HG03558 (cell line): ENCODE measurements at regions not wholly inside any gene's neighbourhood (a gene's known extent, or its start where the extent isn't known, plus 50 kb on each side); places are given as distances from the start of the nearest gene placed in this dataset.
"Not testable (repeated sequence)": the region's sequence is repeated elsewhere in the genome, so short reads cannot be mapped to it uniquely, and the experiment has no call there.

Experiments
- ATAC-seq: cut with Tn5 transposase; IDR thresholded peaks from one replicate; pipeline ENCODE4 v1.9.1; 2021; ENCODE audit warnings: moderate number of reproducible peaks; ENCODE audit not compliant: unreplicated experiment; ENCODE audit errors: extremely low read depth

DNA sequence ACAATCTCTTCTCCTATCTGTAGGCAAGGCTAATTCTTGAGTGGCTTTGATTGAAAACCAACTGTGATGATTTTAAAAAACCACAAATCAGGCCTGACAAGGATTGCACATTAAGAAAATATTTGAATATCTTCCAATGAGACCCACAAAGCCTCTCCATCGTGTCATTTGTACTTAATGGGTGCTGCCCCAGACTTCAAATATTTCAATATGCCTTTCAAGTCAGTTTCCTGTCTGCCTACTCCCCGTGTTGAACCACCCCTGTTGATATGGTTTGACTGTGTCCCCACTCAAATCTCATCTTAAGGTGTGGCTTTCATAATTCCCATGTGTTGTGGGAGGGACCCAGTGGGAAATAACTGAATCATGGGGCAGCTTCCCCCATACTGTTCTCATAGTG is 159.7 kb upstream of the EGLN3 start:
- ATAC-seq, result no peak

DNA sequence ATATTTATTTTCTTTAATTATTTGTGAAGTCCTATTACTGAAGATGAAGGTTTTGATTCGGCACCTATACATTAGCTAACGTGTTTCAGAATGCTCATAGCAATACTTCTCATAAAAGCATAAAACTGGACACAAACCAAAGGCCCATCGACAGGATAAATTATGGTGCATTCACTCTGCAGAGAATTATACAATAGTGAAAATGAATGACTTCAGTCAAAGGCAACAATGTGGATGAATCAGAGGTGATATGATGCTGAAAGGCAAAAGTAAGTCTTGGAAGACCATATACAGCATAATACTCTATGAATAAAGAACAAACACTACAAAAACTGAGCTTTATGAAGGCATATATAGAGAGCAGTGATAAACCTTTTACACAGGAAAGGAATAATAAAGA is 156.6 kb upstream of the EGLN3 start:
- ATAC-seq, result no peak

DNA sequence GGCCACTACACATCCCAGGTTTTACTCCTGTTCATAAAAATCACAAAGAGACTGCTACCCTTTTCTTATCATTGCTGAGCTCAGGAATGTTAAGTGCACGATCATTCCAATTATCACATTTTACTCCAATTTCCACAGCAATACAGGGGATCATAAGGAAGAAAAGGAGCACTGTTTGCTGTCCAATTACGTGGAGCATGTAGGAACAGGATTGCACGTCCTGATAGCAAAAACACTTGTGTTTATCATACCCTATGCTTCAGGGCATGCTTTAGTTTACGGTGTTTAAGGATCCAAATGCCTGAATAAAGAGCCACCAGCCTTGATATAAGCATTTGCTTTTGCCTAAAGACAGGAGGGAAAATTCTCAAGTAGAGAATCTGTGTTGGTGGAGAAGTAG is 155.4 kb upstream of the EGLN3 start:
- no peak for ATAC-seq

DNA sequence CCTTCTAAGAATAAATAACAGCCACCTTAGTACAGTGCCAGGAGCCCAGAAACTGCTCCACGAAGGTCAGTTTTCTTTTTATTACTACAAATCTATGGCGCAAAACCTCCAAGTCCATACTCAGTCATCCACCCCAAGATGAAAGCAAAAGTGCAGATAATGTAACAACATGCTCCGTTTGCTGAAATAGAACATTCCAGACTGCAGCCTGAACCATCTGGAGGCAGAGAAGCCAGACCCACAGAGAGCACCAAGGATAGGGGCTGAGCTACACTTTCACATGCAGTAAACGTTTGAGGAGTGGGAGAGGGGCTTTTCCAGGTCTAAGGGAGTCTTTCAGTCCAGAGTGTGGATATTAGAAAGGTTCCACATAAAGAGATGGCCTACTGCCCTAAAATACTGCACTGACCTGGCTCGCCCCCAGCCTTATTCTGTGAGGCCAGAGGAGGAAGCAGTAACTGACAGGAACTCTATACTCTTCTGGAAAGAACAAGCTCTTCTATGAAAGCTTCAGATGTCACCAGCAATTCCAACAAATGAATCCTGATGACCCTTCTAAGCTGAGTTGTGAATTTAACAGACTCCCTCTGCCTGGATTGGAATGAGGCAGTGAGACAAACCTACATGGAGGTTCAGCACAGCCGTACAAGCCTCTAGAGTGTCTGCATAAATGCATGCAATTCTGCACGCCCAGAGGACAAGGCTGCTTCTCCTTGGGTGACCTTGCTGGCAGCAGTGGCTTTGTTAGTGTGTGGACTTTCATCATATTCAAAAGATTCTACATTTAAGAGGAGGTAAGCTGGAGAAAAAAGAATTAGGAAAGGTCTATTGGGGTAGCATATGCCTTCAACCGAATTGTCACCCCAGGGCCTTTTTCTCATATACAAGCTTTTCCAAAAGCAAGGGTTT is 153.9 kb upstream of the EGLN3 start:
- no peak for ATAC-seq

DNA sequence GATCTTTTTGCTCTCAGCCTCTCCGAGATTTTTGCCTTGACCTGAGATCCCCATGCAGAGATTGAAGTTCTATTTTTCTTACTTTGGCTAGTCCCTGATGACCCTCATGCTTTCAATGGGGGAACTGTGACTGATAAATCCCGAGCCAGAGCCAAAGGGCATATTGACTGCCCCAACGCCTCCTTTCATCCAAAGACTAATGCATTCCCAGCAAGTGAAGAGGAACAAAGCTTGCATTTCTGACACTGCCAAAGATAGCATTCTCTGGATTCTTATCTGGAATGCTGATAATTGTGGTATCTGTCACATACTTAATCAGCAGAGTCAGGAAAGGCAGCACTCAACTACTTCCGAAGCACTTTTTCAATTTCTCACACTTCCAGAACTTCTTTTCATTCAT is 152.3 kb upstream of the EGLN3 start:
- ATAC-seq, result no peak

DNA sequence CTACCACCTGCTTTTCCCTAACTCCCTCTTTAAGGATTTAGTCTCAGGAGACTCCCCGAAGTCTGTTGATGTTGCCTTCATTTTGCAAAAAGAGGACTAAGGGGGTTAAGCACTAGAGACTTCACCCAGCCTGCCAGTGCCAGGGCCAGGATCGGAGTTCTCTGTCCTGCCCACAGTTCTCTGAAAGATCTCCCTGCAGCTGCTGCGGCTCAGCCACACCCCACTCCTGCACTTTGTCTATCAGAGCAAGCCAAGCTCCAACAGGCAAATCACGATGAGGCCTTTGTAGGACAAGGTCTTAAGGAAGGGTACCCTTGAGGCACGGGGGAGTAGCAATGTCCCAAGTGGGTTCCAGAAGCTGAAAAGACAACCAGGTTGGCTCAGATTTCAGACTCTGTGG is 148.8 kb upstream of the EGLN3 start:
- ATAC-seq, result no peak

DNA sequence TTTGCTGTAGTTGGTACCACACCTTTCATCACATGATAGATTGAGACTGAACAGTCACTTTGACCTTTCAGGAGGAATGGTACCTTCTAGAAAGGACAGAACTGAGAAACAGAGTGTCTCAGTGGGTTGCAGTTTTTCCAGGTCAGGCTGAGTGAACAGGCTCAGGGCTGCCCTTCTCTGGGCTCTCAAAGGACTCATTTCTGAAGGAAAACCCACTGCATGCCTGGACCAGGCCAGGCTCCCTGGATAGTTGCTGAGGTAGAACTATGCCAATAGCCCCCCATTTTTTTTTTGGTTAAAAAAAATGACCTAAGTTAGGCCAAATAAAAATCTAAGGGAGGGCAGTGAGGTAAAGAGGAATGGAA is 148.1 kb upstream of the EGLN3 start:
- no peak for ATAC-seq

DNA sequence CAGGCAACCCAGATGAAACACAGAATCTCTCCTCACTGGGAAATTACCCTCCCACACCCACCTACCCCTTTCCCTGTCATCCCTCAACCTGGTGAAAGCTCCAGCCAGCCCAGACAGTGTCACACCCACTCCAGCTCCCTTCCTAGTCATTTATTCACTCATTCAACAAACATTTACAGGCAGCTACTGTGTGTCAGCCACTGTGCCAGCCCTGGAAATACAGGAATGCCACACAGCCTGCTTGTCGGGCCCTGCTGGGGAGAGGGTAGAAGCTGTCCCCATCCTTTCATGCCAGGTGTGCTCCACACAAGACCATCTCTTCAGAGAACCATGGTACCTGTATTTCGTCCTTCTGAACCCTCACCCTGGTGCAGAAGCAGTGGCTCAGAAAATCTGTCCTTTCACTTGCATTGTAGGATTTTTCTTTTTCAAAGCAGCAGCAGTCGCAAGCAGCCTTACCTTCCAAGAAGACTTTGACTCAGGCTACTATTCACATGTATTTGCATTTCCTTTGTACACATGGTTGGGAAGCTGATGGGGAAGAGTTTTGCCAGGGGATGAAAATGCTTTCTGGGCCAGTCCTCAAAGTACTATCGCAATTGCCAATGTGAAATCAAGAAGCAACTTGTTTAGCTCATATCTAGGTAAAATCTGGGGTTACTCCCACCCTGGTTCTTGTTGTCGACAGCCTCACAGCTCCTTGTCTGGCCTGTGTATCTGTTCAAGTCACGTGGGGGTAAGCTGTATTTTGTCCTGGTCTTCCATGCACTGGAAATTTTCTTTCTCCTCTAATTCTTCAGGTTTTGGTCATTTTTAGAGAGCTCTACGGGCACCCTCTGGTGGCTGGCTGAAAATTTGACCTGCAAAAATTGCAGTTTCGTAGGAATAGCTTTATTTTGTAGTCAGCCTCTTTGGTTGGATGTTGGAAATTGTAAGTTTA is 147.4 kb upstream of the EGLN3 start:
- no peak for ATAC-seq

DNA sequence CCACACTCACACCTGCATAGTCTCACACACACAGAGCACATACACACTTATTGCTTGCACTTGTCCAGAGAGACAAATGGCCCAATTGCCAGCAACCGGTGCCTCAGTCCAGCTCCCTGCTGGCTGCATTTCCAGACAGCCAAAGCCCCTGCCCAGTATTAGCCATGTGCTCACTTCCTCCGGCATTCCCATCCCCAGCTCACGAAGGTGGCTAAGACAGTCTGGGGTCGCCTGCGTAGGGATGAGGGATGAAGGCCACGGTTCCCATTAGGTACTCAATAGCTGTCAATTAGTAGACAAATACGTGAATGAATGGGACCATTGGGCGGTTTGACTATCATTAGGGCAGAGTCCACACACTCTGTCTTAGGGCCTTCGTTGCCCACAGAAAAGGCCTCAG is 146.8 kb upstream of the EGLN3 start:
- no peak for ATAC-seq

DNA sequence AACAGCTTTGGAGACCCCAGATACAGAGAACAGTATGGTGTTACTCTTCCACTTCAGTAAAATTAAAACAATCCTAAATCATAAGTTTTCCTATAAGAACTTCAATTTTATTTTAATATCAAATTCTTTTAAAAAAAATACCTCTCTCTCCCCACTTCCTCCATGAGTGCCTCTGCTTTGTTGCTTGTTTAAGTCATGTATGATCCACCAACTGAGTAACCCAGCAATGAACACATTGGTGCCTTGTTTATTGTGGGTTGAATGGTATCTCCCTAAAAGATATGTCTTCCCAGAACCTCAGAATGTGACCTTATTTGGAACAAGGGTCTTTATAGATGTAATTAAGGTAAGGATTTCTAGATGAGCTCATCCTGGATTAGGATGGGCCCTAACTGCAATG is 143.5 kb upstream of the EGLN3 start:
- ATAC-seq, result no peak

DNA sequence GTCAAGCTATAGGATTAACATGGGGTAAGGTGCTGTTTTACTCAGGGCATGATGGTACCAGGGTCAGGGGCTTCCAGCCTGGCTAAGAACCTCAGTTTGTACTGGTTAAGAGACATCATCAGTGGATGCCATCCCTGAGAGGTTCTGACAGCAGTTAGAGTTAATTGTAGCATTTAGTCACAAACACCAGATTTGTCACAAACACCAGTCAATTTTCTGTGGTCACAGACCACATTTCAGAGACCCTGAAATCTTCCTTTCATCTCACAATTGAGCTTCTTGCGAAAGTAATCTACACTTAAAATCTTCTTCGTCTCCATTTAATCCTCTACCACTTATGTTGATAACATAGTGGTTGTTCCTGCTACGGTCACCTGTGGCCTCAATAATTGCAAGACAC is 143.0 kb upstream of the EGLN3 start:
- no peak for ATAC-seq

DNA sequence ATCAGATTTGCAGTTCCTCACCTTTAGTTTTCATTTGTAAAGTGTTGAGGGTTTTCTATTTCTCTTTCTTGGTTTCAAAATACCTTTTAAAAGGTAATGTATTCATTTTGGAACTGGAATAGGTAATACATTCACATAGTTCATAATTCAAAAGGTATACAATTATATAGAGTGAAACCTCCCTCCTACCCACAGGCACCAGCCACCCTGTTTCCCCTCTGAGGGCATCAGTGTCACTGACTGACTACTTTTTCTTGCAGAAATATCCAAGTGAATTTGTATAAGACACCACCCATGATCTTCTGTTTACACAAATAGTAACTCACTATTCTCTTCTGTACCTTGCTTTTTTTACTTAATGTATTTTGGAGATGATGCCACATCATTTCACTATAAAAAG is 139.6 kb upstream of the EGLN3 start:
- no peak for ATAC-seq

DNA sequence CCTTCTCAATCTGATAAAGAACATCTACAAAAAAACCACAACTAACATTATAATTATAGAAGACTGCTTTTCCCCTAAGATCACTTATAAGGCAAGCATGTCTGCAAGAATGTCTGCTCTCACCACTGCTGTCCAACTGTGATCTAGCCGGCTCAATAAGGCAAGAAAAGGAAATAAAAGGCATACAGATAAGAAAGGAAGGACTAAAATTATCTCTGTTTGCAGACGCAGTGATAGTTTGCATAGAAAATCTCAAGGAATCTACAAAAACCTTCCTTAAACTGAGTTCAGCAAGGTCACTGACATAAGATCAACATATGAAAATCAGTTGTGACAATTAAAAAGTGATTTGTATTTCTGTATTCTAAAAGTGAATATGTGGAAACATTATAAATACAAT is 138.0 kb upstream of the EGLN3 start:
- ATAC-seq, result no peak

DNA sequence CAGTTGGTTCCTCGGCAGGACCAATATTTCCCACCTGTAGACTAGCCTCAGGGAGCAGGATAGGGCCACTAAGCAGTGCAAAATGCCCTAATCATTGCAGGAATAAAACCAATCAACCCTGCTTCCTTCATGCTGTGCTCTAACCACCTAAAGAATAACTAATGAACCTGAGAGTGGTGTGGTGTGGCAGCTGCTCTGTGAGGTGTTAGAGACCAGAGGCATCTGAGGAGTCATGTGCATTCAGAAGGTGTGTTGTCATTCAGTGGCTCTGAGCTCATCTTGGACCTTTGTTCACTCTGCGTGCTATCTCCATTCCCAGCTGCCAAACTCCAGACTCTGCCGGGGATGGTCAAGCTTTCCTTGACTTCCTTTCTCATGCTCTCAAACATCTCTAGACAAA is 136.7 kb upstream of the EGLN3 start:
- no peak for ATAC-seq

DNA sequence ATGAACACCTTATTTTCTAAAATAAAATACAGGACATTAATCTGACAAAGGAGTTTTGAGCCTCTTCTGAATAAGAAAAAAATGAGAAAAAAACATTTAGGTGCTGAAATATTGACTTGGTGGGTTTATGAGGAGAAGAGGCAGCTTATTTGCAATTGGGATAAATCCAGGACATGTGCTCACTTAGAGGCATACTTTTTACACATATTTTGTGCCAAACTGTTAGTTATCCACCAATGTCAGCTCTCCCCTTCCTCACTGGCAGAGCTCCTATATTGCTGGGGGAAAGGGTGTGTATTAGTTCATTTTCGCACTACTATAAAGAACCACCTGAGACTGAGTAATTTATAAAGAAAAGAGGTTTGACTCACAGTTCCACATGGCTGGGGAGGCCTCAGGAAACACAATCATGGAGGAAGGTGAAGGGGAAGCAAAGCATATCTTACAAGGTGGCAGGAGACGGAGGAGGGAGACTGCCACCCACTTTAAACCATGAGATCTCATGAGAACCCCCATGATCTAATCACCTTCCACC is 135.4 kb upstream of the EGLN3 start:
- no peak for ATAC-seq

DNA sequence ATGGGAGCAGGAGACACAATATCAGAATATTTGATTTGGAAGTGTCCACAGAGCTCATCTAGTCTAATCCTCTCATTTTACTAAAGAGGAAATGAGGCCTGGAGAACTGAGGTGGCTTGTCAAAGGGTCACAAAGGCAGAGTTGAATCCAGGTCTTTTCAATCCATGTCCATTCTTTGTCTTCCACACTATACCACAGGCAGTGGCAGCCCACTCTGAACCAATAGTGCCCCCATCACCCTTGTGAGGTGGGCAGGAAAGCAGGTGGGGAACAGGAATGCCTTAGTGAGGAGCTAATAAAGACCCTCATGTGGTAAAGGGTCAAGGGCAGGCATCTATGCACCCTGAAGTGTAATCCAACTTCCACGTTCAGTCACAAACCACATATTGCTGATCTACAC is 134.8 kb upstream of the EGLN3 start:
- no peak for ATAC-seq

DNA sequence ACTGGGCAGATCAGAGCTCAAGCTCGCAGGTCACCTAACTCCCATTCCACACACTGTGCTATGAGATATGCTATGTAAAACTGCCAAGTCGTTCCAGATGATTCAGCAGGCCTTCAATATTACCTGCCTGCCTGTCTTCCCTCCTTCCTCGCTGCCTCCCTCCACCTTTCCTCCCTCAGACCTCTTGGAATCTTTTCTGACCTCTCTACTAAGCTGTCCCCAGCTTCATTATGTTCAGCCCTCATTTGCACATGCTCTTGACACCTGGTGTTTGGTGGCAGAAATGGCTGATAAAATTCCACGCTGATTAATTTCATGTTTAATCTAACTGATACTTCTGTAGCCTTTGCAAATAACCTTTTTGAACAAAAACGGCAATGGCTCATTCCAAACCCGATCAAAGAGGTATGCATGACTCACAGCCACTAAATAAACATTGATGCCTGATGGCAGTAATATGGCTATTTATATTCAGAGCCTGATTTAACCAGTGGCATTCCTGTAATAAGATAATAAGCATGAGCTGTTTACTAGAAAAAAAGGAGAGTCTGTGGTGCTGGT is 130.8 kb upstream of the EGLN3 start:
- no peak for ATAC-seq

DNA sequence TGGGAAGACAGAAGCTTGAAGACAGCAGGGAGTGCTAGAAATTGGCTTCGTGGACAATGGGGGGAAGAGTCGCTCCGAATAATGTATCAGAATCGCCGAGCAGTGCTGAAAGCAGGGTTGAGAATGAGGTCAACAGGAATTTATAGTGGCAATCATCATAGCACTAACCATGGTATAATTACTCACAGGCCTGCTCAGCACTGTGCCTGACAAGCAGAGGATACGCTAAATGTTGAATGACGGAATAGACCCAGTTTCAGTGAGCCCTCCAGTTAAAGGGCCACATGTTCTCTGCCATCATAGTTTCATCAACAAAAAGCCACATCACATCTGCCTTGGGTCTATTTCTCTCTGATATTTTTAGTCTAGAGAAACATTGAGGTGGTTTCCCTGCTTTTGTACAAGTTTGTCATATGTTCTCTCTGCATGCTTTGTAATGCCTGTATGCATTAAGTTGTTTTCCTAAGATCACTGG is 130.3 kb upstream of the EGLN3 start:
- ATAC-seq, result no peak

DNA sequence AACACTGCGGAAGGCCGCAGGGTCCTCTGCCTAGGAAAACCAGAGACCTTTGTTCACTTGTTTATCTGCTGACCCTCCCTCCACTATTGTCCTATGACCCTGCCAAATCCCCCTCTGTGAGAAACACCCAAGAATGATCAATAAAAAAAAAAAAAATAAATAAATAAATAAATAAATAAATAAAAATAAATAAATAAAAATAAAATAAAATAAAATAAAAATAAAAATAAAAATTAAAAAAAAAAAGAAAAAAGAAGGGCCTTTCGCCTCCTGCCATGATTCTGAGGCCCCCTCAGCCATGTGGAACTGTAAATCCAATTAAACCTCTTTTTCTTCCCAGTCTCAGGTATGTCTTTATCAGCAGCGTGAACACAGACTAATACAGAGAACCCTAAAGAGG is 128.8 kb upstream of the EGLN3 start:
- not testable (repeated sequence) for ATAC-seq

DNA sequence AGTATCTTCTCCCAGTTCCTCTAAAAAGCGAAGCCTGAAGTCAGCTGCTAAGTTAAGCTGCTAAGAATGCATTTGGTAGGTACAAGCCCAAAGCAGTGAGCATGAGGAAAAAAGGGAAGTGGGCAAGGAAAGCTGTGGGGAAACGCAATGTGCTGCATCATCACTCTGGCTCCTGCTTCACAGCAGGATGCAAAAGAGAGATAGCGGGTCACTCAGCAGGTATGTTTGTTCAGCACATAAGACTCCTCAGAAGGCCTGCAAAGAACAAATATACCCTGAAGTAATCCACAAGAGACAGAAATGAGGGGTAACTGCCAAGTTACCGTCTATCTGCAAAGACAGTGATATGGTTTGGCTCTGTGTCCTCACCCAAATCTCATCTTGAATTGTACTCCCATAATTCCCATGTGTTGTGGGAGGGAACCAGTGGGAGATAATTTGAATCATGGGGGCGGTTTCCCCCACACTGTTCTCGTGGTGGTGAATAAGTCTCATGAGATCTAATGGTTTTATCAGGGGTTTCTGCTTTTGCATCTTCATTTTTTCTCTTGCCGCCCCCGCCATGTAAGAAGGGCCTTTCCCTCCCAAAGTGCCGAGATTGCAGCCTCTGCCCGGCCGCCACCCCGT is 127.4 kb upstream of the EGLN3 start:
- ATAC-seq, result no peak
